VCaP (cell line): ENCODE measurements at regions not wholly inside any gene's neighbourhood (a gene's known extent, or its start where the extent isn't known, plus 50 kb on each side); places are given as distances from the start of the nearest gene placed in this dataset.

Source experiments
- H3K27ac ChIP-seq: fragments of 450-650 bp; 2 replicates; pipeline ENCODE4 v1.5.1; 2017
- TF ChIP-seq, protein P1 (sequence below): fragments of 450-650 bp; conservative IDR thresholded peaks from 2 replicates; pipeline ENCODE4 v1.5.1; 2017; ENCODE audit warnings: mild to moderate bottlenecking, moderate library complexity

DNA sequence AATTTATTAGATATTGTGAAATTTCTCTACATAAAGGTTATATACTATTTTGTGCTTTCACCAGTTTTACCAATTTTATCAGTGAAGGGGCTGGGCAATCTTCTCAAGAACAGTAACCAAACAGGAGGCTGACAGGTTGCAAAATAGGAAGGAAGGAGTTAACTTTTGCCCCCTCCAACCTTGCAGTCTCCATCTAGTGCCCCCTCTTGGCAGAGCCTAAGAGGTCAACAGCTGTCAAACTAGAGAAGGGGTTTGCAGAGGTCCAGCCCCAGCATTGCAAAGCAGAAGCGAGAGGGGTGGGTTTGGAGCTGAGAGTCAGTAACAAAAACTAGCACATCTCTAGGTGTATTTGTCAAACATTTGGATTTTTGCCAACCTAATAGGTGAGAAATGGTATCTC is 391.0 kb downstream of the CDC5L start:
- H3K27ac ChIP-seq: no peak overlapping the region
- TF ChIP-seq, protein P1, sequence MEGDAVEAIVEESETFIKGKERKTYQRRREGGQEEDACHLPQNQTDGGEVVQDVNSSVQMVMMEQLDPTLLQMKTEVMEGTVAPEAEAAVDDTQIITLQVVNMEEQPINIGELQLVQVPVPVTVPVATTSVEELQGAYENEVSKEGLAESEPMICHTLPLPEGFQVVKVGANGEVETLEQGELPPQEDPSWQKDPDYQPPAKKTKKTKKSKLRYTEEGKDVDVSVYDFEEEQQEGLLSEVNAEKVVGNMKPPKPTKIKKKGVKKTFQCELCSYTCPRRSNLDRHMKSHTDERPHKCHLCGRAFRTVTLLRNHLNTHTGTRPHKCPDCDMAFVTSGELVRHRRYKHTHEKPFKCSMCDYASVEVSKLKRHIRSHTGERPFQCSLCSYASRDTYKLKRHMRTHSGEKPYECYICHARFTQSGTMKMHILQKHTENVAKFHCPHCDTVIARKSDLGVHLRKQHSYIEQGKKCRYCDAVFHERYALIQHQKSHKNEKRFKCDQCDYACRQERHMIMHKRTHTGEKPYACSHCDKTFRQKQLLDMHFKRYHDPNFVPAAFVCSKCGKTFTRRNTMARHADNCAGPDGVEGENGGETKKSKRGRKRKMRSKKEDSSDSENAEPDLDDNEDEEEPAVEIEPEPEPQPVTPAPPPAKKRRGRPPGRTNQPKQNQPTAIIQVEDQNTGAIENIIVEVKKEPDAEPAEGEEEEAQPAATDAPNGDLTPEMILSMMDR: no peak
